ENCODE measurements at regions not wholly inside any gene's neighbourhood (a gene's known extent, or its start where the extent isn't known, plus 50 kb on each side); places are given as distances from the start of the nearest gene placed in this dataset.
A peak's percentile ranks its signal among the peaks of the same experiment; 100 is the strongest.
"Not testable (repeated sequence)": the region's sequence is repeated elsewhere in the genome, so short reads cannot be mapped to it uniquely, and the experiment has no call there.

- DNase-seq (ENCODE audit: low read depth) = peak; percentile 45
These were observed 476.3 kb upstream of the RUNX1 start for GRCh38 chr21:35525443-35525842.

- no peak for DNase-seq (ENCODE audit: low read depth)
These were observed 472.9 kb upstream of the RUNX1 start for GRCh38 chr21:35521852-35522505.

- DNase-seq (ENCODE audit: low read depth) = no peak
These were observed 472.2 kb upstream of the RUNX1 start for GRCh38 chr21:35521293-35521692.

GRCh38 chr21:35520856-35521255 is 471.8 kb upstream of the RUNX1 start:
- DNase-seq (ENCODE audit: low read depth) = no peak

- no peak for DNase-seq (ENCODE audit: low read depth)
These were observed 471.2 kb upstream of the RUNX1 start for GRCh38 chr21:35520302-35520701.

GRCh38 chr21:35517865-35518264 is 468.8 kb upstream of the RUNX1 start:
- DNase-seq (ENCODE audit: low read depth) = no peak

GRCh38 chr21:35516292-35516691 is 467.2 kb upstream of the RUNX1 start:
- DNase-seq (ENCODE audit: low read depth) = not testable (repeated sequence)

- DNase-seq (ENCODE audit: low read depth) = no peak
These were observed 463.2 kb upstream of the RUNX1 start for GRCh38 chr21:35512346-35512745.

- peak; percentile 40 for DNase-seq (ENCODE audit: low read depth)
These were observed 462.6 kb upstream of the RUNX1 start for GRCh38 chr21:35511696-35512162.

GRCh38 chr21:35510957-35511695 is 462.0 kb upstream of the RUNX1 start:
- DNase-seq (ENCODE audit: low read depth) = peak; percentile 30

- no peak for DNase-seq (ENCODE audit: low read depth)
These were observed 461.2 kb upstream of the RUNX1 start for GRCh38 chr21:35510294-35510693.

GRCh38 chr21:35509001-35509704 is 460.1 kb upstream of the RUNX1 start:
- no peak for DNase-seq (ENCODE audit: low read depth)

- DNase-seq (ENCODE audit: low read depth) = peak; percentile 29
These were observed 459.2 kb upstream of the RUNX1 start for GRCh38 chr21:35508139-35508888.

GRCh38 chr21:35507181-35507759 is 458.2 kb upstream of the RUNX1 start:
- no peak for DNase-seq (ENCODE audit: low read depth)

GRCh38 chr21:35506771-35507170 is 457.7 kb upstream of the RUNX1 start:
- DNase-seq (ENCODE audit: low read depth) = no peak

- no peak for DNase-seq (ENCODE audit: low read depth)
These were observed 457.2 kb upstream of the RUNX1 start for GRCh38 chr21:35506352-35506751.

- DNase-seq (ENCODE audit: low read depth) = no peak
These were observed 455.9 kb upstream of the RUNX1 start for GRCh38 chr21:35504951-35505466.

GRCh38 chr21:35504277-35504676 is 455.2 kb upstream of the RUNX1 start:
- DNase-seq (ENCODE audit: low read depth) = no peak

- DNase-seq (ENCODE audit: low read depth) = no peak
These were observed 454.6 kb upstream of the RUNX1 start for GRCh38 chr21:35503671-35504070.

- no peak for DNase-seq (ENCODE audit: low read depth)
These were observed 453.7 kb upstream of the RUNX1 start for GRCh38 chr21:35502821-35503220.

- not testable (repeated sequence) for DNase-seq (ENCODE audit: low read depth)
These were observed 448.4 kb upstream of the RUNX1 start for GRCh38 chr21:35497522-35497921.

All from HS-27A (cell line).